GM12892 (cell line): ENCODE measurements at regions not wholly inside any gene's neighbourhood (a gene's known extent, or its start where the extent isn't known, plus 50 kb on each side); places are given as distances from the start of the nearest gene placed in this dataset.

ENCODE experiments used
- DNase-seq: peaks from one replicate; pipeline ENCODE4 v3.0.0; 2011; ENCODE audit not compliant: insufficient read length
- FAIRE-seq: peaks from 2 replicates; lab custom pipeline; 2011; peaks lifted over from hg19 to GRCh38; lab: Jason Lieb, UNC
- POLR2A ChIP-seq: IDR thresholded peaks from 2 replicates; pipeline ENCODE4 v1.6.1; 2011; ENCODE audit warnings: low read depth, low read length, control low read depth
- POLR2AphosphoS5 ChIP-seq: IDR thresholded peaks from 2 replicates; pipeline ENCODE4 v1.6.1; 2011; ENCODE audit warnings: low read depth, low read length, control low read depth
- TAF1 ChIP-seq: IDR thresholded peaks from 2 replicates; pipeline ENCODE4 v1.6.1; 2011; ENCODE audit warnings: low read depth, mild to moderate bottlenecking, control low read depth, low read length, borderline replicate concordance

DNA sequence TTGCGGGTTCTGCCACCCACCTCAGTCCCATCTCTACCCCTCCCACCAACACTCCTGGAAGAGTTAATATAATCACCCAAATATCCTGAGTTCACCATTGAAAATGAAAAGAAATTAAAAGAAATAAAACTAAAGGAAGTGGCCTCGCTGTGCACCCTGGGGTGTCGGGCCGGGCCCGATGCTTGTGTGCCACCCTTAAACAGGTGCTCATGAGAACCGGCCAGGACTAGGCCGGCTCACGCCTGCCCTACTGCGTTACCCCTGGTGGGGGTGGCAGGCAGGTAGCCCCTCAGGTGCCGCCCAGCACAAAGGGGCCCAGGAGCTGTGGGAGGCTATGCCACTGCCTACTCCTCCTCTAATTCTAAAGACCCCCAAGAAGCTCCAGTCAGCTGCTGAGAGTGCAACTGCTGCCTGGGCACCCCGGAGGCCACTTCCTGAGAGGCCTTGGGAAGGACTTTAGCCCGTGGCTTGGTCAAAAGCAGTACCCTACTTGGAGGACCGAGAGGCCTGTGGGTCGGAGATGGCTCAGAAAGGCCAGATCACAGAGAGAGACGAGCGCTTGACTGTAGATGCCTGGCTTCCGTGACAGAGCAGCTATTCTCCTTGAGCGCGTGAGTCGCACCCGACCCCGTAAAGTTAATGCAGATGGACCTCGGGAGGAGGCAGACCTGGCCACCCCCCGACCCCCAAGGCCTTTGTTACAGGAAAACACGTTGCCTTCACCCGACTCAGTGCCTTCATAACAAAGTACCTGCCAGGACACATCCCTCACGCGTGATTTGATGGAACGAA lies 51.0 kb upstream of the PPP2R2D start:
- no peak for FAIRE-seq
- DNase-seq: no peak
- TF ChIP-seq POLR2A: no peak
- no peak for TF ChIP-seq TAF1
- TF ChIP-seq POLR2AphosphoS5: no peak

DNA sequence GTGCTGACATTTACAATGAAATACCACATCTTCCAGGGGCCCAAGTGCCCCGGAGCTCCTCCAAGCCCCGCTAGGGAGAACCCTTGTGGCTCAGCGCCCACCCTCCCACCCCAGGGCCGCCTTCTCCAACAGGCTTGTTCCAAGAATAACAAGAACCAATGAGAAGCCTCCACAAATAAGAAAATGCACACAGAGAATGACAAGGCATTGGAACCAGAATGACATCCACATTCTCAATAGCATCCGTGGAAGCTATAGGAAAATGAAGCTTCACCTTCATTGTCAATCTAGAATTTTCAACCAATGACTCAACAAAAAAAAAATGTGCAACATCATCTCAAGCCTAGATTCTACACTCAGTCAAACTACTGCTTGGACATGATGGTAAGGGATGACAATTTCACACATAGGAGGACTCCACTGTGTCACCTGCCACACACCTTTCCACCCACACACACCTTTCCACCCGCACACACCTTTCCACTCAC lies 50.4 kb upstream of the PPP2R2D start:
- TF ChIP-seq POLR2A (no peak), TAF1 (no peak), POLR2AphosphoS5 (no peak)
- DNase-seq (no peak), FAIRE-seq (no peak)
